ENCODE measurements at regions not wholly inside any gene's neighbourhood (a gene's known extent, or its start where the extent isn't known, plus 50 kb on each side); places are given as distances from the start of the nearest gene placed in this dataset.

GRCh38 chr4:79772510-79772909, 300.5 kb downstream of the ANTXR2 start:
- Mint-ChIP-seq H3K36me3 (ENCODE audit: low read depth, unreplicated experiment) (no peaks in the 10 kb centered on the region), H3K27me3 (ENCODE audit: low read depth, unreplicated experiment) (no peaks in the 10 kb centered on the region), H3K27ac (ENCODE audit: unreplicated experiment) (no peak overlapping the region), H3K4me1 (ENCODE audit: low read depth, unreplicated experiment) (no peaks in the 10 kb centered on the region), H3K9me3 (ENCODE audit: unreplicated experiment) (peaks cover 24% of the 10 kb centered on the region), H3K4me3 (ENCODE audit: unreplicated experiment) (no peak overlapping the region)
- FAIRE-seq (no peak), DNase-seq (ENCODE audit: low read depth) (no peak)
- TF ChIP-seq CTCF (IDR thresholded peaks at IDR 0.05; ENCODE audit: insufficient read depth, low read depth, low read length) (no peak), EZH2 (IDR thresholded peaks at IDR 0.05; ENCODE audit: insufficient read depth, low read length) (no peak)
- H3K9ac ChIP-seq (ENCODE audit: low read length) = no peak overlapping the region
- H3K4me1 ChIP-seq (ENCODE audit: insufficient read depth, low read length) = no peaks in the 10 kb centered on the region
- no peaks in the 10 kb centered on the region for H4K20me1 ChIP-seq (ENCODE audit: insufficient read depth, low read length)
- H3K4me3 ChIP-seq (ENCODE audit: insufficient read depth, low read depth, low read length) = no peak overlapping the region
- no peak overlapping the region for H3K27ac ChIP-seq (ENCODE audit: low read depth, low read length)
- no peaks in the 10 kb centered on the region for H3K9me3 ChIP-seq (ENCODE audit: insufficient read depth, low read depth, low read length)
- no peaks in the 10 kb centered on the region for H3K36me3 ChIP-seq (ENCODE audit: insufficient read depth, low read length)
- H3K79me2 ChIP-seq (ENCODE audit: insufficient read depth, low read length) = no peaks in the 10 kb centered on the region
- no peak overlapping the region for H3K4me2 ChIP-seq (ENCODE audit: low read length)
- H2AFZ ChIP-seq (ENCODE audit: low read depth, low read length) = no peak overlapping the region
- H3K27me3 ChIP-seq (ENCODE audit: insufficient read depth, low read length) = no peaks in the 10 kb centered on the region

- H3K4me1 ChIP-seq (ENCODE audit: insufficient read depth, low read length) = no peaks in the 10 kb centered on the region
- no peaks in the 10 kb centered on the region for H3K36me3 Mint-ChIP-seq (ENCODE audit: low read depth, unreplicated experiment)
- FAIRE-seq (no peak), DNase-seq (ENCODE audit: low read depth) (no peak)
- H3K36me3 ChIP-seq (ENCODE audit: insufficient read depth, low read length) = no peaks in the 10 kb centered on the region
- H3K27me3 ChIP-seq (ENCODE audit: insufficient read depth, low read length) = no peaks in the 10 kb centered on the region
- peaks cover 2% of the 10 kb centered on the region for H3K27me3 Mint-ChIP-seq (ENCODE audit: low read depth, unreplicated experiment)
- H3K9me3 Mint-ChIP-seq (ENCODE audit: unreplicated experiment) = peaks cover 6% of the 10 kb centered on the region
- TF ChIP-seq CTCF (IDR thresholded peaks at IDR 0.05; ENCODE audit: insufficient read depth, low read depth, low read length) (no peak), EZH2 (IDR thresholded peaks at IDR 0.05; ENCODE audit: insufficient read depth, low read length) (no peak)
- no peak overlapping the region for H3K9ac ChIP-seq (ENCODE audit: low read length)
- H4K20me1 ChIP-seq (ENCODE audit: insufficient read depth, low read length) = no peaks in the 10 kb centered on the region
- H3K27ac Mint-ChIP-seq (ENCODE audit: unreplicated experiment) = no peak overlapping the region
- H3K9me3 ChIP-seq (ENCODE audit: insufficient read depth, low read depth, low read length) = no peaks in the 10 kb centered on the region
- no peak overlapping the region for H3K4me2 ChIP-seq (ENCODE audit: low read length)
- no peak overlapping the region for H3K4me3 ChIP-seq (ENCODE audit: insufficient read depth, low read depth, low read length)
- H3K4me1 Mint-ChIP-seq (ENCODE audit: low read depth, unreplicated experiment) = no peaks in the 10 kb centered on the region
- no peak overlapping the region for H3K27ac ChIP-seq (ENCODE audit: low read depth, low read length)
- no peaks in the 10 kb centered on the region for H3K79me2 ChIP-seq (ENCODE audit: insufficient read depth, low read length)
- no peak overlapping the region for H2AFZ ChIP-seq (ENCODE audit: low read depth, low read length)
- H3K4me3 Mint-ChIP-seq (ENCODE audit: unreplicated experiment) = no peak overlapping the region
Measured at GRCh38 chr4:79764120-79764519, 308.9 kb downstream of the ANTXR2 start.

DNA sequence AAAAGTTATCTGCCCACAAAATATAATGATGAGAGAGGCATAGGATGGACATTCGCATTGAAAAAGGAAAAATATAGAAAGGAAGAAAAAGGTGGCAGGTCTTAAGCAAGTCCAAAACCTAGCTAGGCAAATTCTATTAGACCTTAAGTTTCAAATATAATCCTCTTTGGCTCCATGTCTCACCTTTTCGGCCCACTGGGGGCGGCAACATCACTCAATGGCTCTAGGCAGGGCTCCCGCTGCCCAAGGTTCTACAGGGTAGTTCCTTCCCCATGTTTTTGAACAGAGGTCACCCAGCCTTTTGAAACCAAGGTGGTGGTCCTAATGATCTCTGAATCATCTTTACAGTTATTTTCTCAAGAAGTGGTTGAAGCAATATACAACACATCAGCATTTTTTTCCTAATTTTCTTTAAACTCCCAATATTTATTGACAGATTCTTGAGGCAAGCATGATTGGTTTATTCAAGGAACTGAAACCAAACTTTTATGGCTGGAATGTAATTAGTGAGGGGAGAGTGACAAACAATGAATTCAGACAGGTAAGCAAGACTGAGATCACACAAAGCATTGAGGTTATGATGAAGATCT, 309.4 kb downstream of the ANTXR2 start:
- Mint-ChIP-seq H3K4me3 (ENCODE audit: unreplicated experiment) (no peak overlapping the region), H3K4me1 (ENCODE audit: low read depth, unreplicated experiment) (no peaks in the 10 kb centered on the region), H3K36me3 (ENCODE audit: low read depth, unreplicated experiment) (no peaks in the 10 kb centered on the region), H3K27me3 (ENCODE audit: low read depth, unreplicated experiment) (peaks cover 2% of the 10 kb centered on the region), H3K9me3 (ENCODE audit: unreplicated experiment) (peaks cover 6% of the 10 kb centered on the region), H3K27ac (ENCODE audit: unreplicated experiment) (no peak overlapping the region)
- H2AFZ ChIP-seq (ENCODE audit: low read depth, low read length) = no peak overlapping the region
- H3K36me3 ChIP-seq (ENCODE audit: insufficient read depth, low read length) = no peaks in the 10 kb centered on the region
- H3K27me3 ChIP-seq (ENCODE audit: insufficient read depth, low read length) = no peaks in the 10 kb centered on the region
- no peaks in the 10 kb centered on the region for H4K20me1 ChIP-seq (ENCODE audit: insufficient read depth, low read length)
- FAIRE-seq (no peak), DNase-seq (ENCODE audit: low read depth) (no peak)
- H3K4me2 ChIP-seq (ENCODE audit: low read length) = no peak overlapping the region
- H3K4me1 ChIP-seq (ENCODE audit: insufficient read depth, low read length) = no peaks in the 10 kb centered on the region
- TF ChIP-seq EZH2 (IDR thresholded peaks at IDR 0.05; ENCODE audit: insufficient read depth, low read length) = no peak
- TF ChIP-seq CTCF (IDR thresholded peaks at IDR 0.05; ENCODE audit: insufficient read depth, low read depth, low read length) = no peak
- H3K9me3 ChIP-seq (ENCODE audit: insufficient read depth, low read depth, low read length) = no peaks in the 10 kb centered on the region
- H3K9ac ChIP-seq (ENCODE audit: low read length) = no peak overlapping the region
- no peak overlapping the region for H3K4me3 ChIP-seq (ENCODE audit: insufficient read depth, low read depth, low read length)
- no peak overlapping the region for H3K27ac ChIP-seq (ENCODE audit: low read depth, low read length)
- no peaks in the 10 kb centered on the region for H3K79me2 ChIP-seq (ENCODE audit: insufficient read depth, low read length)

All from astrocyte (in vitro differentiated cells and primary cell).